RWPE2 (cell line): ENCODE measurements at regions not wholly inside any gene's neighbourhood (a gene's known extent, or its start where the extent isn't known, plus 50 kb on each side); places are given as distances from the start of the nearest gene placed in this dataset.

Source experiments
- ATAC-seq: fragments of 200-7000 bp; cut with Tn5 transposase; 3 replicates; pipeline ENCODE4 v1.9.1; 2021; ENCODE audit warnings: low read depth
- DNase-seq: peaks from one replicate; pipeline ENCODE4 v3.0.0-alpha.2; 2020; ENCODE audit warnings: low spot score
- H3K27ac ChIP-seq: fragments of 450-650 bp; 2 replicates; pipeline ENCODE4 v1.5.1; 2017; ENCODE audit warnings: mild to moderate bottlenecking; ENCODE audit not compliant: poor library complexity, severe bottlenecking
- H3K27me3 ChIP-seq: fragments of 250-450 bp; sonication (Bioruptor Pico); 2 replicates; pipeline ENCODE4 v1.5.1; 2021; ENCODE audit warnings: mild to moderate bottlenecking, moderate library complexity; ENCODE audit not compliant: insufficient read depth, poor library complexity, severe bottlenecking
- H3K36me3 ChIP-seq: fragments of 250-450 bp; sonication (Bioruptor Pico); 2 replicates; pipeline ENCODE4 v1.5.1; 2020; ENCODE audit warnings: low read depth, mild to moderate bottlenecking, moderate library complexity
- H3K4me1 ChIP-seq: fragments of 250-450 bp; sonication (Bioruptor Pico); 2 replicates; pipeline ENCODE4 v1.5.1; 2021; ENCODE audit warnings: mild to moderate bottlenecking, moderate library complexity; ENCODE audit not compliant: insufficient read depth, poor library complexity, severe bottlenecking
- H3K4me3 ChIP-seq: fragments of 250-450 bp; sonication (Bioruptor Pico); 2 replicates; pipeline ENCODE4 v1.5.1; 2021; ENCODE audit warnings: mild to moderate bottlenecking, moderate library complexity; ENCODE audit not compliant: severe bottlenecking
- H3K9me3 ChIP-seq: fragments of 250-450 bp; sonication (Bioruptor Pico); 2 replicates; pipeline ENCODE4 v1.5.1; 2021; ENCODE audit warnings: mild to moderate bottlenecking, moderate library complexity; ENCODE audit not compliant: severe bottlenecking
- TF ChIP-seq, protein P1 (sequence below): fragments of 450-650 bp; IDR thresholded peaks from one replicate; pipeline ENCODE4 v1.5.1; 2017; ENCODE audit warnings: mild to moderate bottlenecking, moderate library complexity; ENCODE audit not compliant: poor library complexity, severe bottlenecking

DNA sequence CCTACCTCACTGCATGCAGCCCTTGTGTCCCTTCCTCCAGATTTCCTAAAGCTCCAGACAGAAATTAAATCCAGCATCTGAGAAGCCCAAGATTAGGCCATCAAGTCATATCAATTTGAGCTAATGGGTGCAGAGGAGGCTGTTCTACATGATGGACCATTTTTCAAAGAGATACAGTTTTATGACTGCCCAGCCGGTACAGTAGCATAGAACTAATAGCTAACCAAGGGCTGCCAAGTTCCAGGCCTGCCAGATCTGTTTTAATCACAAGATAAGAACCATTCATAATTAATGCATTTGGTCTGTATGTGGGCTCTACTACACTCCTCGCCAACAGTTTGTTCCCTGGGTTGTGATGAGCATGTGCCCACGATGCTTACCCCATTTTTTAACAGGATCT lies 64.9 kb downstream of the PABIR2 start:
- Histone ChIP-seq H3K4me3 (no peak overlapping the region), H3K4me1 (no peaks in the 10 kb centered on the region), H3K27ac (no peak overlapping the region), H3K9me3 (no peaks in the 10 kb centered on the region), H3K27me3 (no peaks in the 10 kb centered on the region), H3K36me3 (no peaks in the 10 kb centered on the region)
- TF ChIP-seq, protein P1, sequence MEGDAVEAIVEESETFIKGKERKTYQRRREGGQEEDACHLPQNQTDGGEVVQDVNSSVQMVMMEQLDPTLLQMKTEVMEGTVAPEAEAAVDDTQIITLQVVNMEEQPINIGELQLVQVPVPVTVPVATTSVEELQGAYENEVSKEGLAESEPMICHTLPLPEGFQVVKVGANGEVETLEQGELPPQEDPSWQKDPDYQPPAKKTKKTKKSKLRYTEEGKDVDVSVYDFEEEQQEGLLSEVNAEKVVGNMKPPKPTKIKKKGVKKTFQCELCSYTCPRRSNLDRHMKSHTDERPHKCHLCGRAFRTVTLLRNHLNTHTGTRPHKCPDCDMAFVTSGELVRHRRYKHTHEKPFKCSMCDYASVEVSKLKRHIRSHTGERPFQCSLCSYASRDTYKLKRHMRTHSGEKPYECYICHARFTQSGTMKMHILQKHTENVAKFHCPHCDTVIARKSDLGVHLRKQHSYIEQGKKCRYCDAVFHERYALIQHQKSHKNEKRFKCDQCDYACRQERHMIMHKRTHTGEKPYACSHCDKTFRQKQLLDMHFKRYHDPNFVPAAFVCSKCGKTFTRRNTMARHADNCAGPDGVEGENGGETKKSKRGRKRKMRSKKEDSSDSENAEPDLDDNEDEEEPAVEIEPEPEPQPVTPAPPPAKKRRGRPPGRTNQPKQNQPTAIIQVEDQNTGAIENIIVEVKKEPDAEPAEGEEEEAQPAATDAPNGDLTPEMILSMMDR = no peak
- no peak for DNase-seq
- no peak for ATAC-seq

DNA sequence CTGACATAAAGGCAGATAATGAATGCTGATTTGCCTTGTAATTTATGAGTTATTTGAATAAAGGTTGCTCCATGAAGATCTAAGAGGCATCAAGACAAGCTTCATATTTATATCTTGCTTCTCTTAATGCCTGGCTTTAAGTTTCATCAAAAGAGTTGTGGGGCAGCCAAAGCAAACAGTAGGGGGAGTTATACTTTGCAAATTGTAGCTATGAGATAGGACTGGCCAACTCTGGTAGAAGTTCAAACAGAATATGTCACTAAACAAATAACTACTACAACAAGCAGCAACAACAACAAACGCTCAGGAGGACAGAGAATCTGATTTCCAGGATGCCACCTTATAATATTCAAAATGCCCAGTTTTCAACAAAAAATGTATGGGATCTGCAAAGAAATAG lies 69.1 kb upstream of the PLAC1 start:
- TF ChIP-seq, protein P1 = no peak
- Histone ChIP-seq H3K4me1 (no peaks in the 10 kb centered on the region), H3K27me3 (no peaks in the 10 kb centered on the region), H3K9me3 (no peaks in the 10 kb centered on the region), H3K4me3 (no peak overlapping the region), H3K36me3 (no peaks in the 10 kb centered on the region), H3K27ac (no peak overlapping the region)
- ATAC-seq = no peak
- no peak for DNase-seq

DNA sequence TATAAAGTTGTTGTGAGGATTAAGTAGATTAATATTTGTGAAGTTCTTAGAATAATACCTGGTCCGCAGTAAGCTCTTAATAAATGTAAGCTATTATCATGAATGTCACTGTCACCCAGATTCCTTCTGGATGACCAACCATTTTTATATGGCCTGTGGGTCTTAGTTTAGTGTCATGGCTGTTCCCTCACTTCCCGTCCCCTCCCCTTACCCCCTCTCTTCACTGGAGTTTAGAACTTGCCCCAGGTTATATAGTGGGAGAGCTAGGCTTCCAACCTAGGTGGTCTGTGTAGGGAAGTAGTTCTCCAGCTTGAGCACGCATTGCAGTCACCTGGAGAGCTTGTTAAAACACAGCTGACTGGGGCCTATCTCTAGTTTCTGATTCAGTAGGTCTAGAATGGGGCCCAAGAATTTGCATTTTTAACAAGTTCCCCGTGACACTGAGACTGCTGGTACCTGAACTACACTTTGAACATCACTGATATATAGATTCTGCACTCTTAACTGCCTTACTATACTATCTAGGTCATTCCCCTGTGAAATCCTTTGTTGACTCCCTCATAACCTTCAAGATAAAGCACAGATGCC lies 66.9 kb upstream of the PLAC1 start:
- Histone ChIP-seq H3K9me3 (no peaks in the 10 kb centered on the region), H3K27ac (no peak overlapping the region), H3K27me3 (no peaks in the 10 kb centered on the region), H3K4me1 (no peaks in the 10 kb centered on the region), H3K36me3 (no peaks in the 10 kb centered on the region), H3K4me3 (no peak overlapping the region)
- TF ChIP-seq, protein P1 = no peak
- ATAC-seq (no peak), DNase-seq (no peak)

DNA sequence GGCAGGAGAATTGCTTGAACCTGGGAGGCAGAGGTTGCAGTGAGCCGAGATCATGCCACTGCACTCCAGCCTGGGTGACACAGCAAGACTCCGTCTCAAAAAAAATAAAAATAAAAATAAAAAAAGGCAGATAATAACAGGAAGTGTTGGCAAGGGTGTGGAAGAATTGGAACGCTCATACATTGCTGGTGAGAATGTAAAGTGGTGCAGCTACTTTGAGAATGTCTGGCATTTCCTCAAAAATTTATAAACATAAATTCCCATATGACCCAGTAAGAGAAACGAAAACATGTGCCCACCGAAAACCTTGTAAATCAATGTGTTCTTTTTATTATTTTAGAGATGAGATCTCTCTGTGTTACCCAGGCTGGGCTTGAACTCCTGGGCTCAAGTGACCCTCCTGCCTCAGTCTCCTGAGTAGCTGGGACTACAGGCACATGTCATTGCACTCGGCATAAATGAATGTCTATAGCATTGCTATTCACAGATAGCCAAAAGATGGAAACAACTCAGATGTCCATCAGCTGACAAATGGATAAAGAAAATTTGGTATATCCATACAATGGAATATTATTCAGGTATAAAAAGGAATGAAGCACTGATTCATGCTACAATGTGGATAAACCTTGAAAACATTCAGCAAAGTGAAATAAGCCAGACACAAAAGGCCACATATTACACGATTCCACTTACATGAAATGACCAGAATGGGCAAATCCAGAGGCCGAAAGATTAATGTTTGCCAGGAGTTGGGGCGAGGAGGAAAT lies 63.7 kb upstream of the PLAC1 start:
- H3K36me3 ChIP-seq = no peaks in the 10 kb centered on the region
- TF ChIP-seq, protein P1 = no peak
- ATAC-seq = no peak

DNA sequence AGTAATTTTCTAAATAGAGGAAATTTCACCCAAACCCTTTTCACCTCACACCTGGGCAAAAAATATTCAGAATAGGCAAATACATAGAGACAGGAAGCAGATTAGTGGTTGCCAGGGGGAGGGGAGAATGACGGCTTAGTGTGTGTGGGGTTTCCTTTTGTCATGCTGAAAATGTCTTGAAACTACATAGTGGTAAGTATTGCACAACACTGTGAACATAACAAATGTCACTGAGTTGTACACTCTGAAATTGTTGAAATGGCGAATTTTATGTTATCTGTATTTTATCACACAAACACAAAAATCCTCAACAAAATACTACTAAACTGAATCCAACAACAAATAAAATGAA lies 60.7 kb upstream of the PLAC1 start:
- DNase-seq (no peak), ATAC-seq (peak; percentile 30; the same call in 1 of the 3 replicates)
- Histone ChIP-seq H3K9me3 (no peaks in the 10 kb centered on the region), H3K27me3 (no peaks in the 10 kb centered on the region), H3K4me3 (no peak overlapping the region), H3K4me1 (peaks cover 16% of the 10 kb centered on the region), H3K27ac (peak overlapping the region; percentile 89), H3K36me3 (no peaks in the 10 kb centered on the region)
- TF ChIP-seq, protein P1 = no peak

More for the DNA sequence above, 63.7 kb upstream of the PLAC1 start:
- no peak for DNase-seq
- Histone ChIP-seq H3K27me3 (no peaks in the 10 kb centered on the region), H3K4me3 (no peak overlapping the region), H3K27ac (no peak overlapping the region), H3K9me3 (no peaks in the 10 kb centered on the region), H3K4me1 (peaks cover 16% of the 10 kb centered on the region)
